ENCODE measurements at regions not wholly inside any gene's neighbourhood (a gene's known extent, or its start where the extent isn't known, plus 50 kb on each side); places are given as distances from the start of the nearest gene placed in this dataset.
A peak's percentile ranks its signal among the peaks of the same experiment; 100 is the strongest.
"Not testable (repeated sequence)": the region's sequence is repeated elsewhere in the genome, so short reads cannot be mapped to it uniquely, and the experiment has no call there.

DNA sequence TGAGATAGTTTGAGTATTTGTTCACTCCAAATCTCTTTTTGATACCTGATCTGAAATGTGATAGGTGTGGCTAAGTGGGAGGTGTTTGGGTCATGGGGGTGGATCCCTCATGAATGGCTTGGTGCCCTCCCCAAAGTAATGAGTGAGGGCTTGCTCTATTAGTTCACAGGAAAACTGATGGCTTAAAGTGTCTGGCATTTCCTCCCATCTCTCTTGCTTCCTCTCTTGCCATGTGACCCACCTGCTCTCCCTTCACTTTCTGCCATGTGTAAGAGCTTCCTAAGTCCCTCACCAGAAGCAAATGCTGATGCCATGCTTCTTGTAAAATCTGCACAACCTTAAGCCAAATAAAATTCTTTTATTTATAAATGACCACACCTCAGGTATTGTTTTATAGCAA lies 61.1 kb downstream of the MAD2L1 start:
- DNase-seq: no peak

DNA sequence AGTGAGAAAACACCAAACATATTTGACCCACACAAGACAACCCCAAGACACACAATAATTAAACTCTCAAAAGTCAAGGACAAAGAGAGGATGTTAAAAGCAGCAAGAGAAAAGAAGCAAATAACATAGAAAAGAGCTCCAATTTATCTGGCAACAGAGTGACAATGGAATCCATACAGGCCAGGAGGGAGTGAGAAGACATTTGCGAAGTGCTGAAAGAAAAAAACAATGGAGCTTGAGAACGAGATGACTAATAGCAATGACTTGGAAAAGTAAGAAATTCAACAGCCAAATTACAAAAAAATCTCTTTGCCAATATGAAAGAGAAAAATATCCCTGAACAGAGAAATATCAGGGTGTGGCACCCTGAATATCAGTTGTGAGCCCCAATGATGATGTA lies 61.6 kb downstream of the MAD2L1 start:
- DNase-seq: no peak

DNA sequence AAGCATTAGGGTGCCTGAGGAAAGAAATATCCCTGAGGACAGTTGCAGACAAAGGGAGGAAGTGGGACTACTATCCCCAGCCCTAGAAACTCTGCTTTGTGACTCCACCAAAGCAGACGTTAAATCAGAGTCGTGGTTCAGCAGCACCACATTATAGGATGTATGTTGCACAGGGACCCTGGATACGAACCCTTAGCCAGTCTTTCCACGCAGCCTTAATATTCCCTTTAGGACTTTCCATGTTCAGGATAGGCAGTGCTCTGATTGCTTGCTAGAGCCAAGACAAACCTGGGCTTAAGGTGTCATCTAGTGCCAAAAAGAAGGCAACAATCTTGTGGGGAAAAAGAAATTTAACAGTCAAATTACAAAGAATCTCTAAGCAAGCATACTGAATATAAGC lies 62.6 kb downstream of the MAD2L1 start:
- no peak for DNase-seq

DNA sequence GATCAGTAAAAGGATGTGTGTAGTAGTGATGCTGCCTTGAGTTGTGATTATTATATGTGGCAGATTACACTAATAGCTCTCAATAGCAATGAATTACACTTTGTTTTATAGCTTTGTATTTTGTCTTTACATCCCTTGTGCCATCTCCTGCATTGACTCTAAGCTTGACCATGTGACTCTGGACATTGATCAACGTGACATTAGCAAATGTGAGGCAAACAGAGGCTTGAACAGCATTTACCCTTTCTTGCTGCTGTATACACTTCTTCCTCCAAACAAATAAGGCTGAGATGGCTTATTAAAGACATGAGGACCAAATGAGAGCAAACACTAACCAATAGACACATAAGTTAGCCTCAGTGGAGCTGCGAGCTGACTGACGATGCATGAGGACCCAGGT lies 63.5 kb downstream of the MAD2L1 start:
- DNase-seq: no peak

DNA sequence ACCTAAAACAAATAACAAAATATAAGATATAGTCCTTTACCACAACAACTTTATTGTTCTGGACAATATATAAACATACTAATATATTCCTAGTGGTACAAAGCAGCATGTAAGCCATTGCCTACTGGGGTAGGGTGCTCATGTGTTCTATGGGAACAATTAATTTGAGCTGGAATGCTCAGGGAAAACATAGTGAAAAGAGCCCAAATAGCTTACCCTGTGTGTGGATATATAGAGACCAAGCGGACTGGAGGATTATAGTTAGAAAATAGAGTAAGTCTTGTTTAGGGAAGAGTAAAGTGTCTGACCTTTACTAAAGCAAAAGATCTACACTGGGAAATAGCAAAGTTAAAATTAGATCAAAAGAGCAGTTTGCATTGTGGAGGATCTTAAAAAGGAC lies 64.8 kb downstream of the MAD2L1 start:
- DNase-seq: no peak

DNA sequence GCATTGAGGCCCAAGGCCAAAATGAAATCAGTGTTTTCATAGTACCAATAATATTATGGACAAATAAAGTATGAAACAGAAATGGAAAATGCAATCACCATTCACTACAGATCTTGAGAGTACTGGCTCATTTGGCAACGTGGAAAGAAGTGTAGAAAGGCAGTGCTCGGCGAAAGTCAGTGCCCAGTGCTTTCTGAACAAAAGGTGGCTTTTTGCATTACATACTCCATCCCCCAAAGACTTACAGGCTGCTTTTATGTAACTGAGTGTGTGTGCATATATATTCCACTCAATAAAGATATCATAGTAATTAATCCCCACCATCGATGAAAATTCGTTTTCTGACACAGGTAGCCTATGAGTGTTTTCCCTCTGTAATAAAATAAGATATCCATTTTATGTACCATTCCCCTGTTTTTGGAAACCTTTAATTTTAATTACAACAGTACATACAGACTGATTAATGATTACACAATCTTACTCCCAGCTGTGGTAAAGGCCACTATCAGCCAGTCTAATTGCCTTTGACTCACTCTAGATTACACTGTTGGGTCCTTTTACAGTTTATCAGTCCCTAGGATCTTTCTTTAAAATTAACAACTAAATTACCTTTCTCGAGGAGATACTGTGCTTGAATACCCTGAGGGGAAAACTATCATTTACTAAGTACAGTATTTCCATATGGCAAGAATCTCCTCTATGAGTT lies 65.9 kb downstream of the MAD2L1 start:
- DNase-seq: no peak

DNA sequence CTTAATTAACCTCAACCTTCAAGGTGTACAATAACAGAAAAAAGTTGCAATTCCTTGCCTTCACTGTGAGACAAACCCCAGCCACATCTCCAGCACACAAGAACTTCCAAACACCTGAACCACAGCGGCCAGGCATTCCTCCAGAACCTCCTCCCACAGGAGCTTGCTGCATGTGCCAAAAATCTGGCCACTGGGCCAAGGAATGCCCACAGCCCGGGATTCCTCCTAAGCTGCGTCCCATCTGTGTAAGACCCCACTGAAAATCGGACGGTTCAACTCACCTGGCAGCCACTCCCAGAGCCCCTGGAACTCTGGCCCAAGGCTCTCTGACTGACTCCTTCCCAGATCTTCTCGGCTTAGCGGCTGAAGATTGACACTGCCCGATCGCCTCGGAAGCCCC lies 70.6 kb downstream of the MAD2L1 start:
- DNase-seq: not testable (repeated sequence)

DNA sequence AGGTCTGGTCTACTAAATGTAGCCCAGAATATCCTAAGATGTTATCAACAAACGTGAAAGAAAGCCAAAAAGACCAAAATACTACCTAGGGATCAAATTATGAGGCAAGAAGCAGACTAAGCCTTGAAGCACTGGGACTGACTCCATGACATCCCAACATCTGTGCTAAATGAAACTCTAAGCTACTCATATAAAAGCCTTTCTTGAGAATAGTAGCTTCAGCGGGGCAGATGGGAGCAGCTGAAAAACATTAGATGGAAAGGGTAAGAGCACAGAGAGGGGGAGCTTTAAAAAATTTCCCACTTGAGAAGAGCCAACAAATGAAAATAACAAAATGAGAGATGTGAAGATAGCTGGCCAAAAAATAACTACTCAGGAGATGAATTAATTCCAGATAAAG lies 81.7 kb downstream of the MAD2L1 start:
- no peak for DNase-seq

DNA sequence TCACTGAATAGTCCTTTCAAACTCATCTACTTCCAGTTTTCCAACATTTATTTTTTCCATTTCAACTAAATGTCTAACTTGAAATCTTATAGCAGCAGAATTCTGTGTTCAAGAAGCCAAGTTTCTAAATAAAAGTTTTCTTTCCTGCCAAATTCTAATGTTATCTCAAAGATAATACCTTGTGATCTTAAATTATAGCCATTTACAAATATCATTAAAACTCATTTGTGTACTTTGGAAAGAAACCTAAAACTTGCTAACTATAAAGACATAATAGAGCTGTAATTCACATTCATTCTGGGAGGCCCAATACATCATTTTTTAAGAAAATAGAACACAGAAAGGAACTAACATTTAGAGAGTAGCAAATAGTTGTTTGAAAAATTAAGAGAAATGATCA lies 83.9 kb downstream of the MAD2L1 start:
- no peak for DNase-seq

DNA sequence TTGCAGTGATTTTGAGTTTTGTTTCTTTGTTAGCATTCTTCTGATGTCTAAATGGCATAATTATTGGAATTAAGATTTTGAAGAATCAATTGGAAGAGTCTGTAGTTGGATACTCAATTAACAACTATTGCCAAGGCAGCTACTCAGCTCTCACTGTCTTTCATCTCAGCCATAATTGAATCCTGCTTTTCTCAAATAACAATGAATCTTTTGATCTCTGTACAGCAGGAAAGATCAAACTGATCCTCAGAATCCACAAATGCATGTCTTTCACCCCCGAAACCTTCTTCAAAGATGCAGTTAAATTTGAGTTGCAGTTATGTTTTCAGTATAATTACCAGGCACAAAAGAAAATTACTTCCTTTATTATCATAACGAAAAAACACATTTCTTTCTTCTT lies 86.2 kb downstream of the MAD2L1 start:
- DNase-seq: no peak

DNA sequence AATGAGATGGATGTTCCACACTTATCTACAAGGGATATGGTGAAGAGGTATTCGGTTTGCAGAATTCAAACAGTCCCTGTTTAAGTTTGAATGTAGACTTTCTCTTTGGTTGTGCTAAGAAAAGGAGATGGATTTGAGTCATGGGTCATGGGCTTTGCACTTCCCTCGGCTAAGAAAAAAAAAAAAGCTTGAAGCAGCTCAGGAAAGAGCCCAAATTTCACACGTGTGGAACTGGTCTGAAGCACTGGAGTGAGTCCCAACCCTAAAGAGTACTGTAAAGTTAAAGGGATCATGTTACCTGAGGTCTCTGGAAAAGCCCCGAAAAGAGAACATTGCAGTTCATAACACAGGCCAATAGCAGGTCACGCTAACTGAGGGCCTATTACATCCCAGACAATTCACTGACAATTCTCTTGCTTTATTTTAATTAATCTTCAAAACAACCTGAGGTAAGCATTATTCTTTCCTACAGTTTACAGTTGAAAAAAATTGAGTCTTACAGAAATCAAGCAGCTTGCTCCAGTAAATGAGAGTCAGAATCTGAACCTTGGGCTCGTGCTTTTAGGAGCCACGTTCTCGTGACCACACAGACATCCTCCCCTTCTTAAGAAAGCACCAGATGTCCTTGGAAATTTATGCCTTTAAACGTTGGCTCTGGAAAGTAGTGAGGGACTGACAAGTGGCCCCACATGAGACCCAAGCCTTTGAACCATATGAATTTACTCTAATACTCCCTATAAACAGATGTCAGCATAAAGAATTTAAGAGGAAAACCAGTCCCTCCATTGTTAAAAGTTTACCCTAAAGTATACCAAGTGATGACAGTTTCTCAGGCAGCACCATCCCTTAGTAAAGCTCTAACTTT lies 89.3 kb downstream of the MAD2L1 start:
- no peak for DNase-seq

DNA sequence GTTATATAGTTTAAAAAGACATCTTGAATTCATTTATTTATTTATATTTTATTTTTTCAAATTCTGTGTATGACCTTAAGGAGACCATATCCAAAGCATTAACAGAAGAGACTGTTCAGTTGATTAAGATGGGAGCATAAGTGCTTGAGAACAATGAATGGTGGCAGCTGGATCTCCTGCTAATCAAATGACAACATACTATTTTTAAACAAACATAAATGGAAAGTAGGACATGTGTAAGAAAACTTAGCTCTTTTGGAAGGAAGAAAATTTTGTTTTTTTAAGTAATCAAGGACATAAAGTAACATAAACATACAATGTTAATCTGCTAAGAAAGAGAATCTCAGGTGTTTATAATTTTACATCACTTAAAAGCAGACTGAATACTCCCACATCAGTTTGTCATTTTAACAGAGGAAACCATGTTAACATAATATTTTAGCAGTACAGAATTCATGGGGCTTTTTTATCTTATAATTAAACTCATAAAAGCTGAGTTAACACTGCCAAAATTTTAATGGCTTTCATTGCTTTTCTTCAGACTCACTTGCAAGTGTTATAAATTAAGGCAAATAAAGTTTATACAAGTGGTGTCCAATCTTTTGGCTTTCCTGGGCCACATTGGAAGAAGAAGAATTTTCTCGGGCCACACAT lies 95.1 kb downstream of the MAD2L1 start:
- no peak for DNase-seq

DNA sequence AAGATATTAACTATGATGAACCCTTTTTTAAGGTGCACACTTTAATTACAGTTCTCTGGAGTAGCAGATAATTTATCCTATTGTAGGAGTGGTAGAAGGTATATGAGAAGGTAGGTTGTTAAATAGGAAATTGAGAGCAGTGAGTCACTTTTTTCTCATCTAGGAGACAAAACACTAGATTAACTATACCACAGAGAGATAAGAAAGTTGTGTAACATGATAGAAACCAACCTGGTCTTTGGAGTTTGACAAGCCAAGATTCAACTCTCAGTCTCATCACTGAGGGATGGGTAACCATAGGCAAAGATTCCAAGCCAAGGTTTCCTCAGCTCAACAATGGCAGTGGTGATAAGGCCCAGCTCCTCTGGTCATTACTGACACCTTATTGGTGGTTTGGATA lies 104.0 kb downstream of the MAD2L1 start:
- DNase-seq: no peak

DNA sequence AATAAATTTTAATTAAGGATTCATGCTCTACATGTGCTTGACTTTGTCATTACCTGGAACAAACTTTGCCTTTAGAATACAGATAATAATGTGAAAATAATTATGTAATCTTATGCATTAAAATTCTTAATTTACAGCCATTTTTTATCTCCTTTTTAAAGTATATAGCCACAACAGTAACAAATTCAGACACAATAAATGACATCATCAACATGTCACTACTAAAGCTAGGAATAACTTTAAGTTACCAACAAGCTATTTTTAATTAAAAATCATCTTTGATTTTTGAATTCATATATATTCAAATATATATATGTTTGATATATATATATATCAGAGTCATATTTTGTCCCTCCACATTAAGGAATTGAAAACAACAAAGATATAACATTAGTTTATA lies 107.7 kb downstream of the MAD2L1 start:
- no peak for DNase-seq

DNA sequence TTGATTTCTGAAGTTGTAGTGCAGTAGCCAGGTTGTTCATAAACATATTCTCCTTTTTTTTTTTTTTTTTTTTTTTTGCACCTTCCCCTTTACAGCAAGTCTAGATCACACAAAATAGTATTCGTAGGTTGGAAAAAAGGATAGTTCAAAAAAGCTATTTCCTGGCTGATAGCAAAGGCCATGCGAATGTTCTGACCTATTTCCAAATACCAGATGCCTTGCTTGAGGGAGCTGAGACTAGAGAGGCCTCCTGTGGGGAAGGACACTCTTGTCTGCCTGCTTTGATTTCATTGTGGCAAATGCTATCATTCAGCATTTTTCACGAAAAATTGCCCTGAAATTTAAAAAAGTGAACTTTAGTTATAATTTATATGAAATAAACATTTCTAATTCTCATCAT lies 111.4 kb downstream of the MAD2L1 start:
- no peak for DNase-seq

DNA sequence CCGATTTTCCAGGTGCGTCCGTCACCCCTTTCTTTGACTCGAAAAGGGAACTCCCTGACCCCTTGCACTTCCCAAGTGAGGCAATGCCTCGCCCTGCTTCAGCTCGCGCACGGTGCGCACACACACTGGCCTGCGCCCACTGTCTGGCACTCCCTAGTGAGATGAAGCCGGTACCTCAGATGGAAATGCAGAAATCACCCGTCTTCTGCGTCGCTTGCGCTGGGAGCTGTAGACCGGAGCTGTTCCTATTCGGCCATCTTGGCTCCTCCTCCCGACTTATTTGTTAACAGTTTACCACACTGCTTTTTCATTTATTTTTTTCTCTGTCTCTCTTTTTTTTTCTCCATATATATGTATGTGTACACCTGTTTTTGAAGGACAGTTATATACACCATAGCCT lies 112.2 kb downstream of the MAD2L1 start:
- DNase-seq: not testable (repeated sequence)

DNA sequence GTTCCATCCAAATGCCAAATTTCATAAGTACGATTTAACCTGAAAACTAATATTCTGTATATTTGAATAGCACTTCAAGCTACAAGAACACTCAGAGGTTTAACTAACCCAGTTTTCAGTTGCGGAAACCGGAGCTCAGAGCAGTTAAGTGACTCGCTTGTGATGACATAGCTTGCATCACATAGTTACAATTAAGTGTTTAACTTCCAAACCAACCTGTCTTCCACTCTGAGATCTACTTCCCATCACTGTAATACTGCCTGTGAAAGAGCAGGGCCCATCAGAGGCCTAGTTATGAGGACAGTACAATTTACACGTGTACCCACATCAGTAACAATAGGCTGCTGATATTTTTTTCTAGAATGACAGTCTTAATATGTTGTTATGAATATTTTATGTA lies 120.3 kb downstream of the MAD2L1 start:
- no peak for DNase-seq

DNA sequence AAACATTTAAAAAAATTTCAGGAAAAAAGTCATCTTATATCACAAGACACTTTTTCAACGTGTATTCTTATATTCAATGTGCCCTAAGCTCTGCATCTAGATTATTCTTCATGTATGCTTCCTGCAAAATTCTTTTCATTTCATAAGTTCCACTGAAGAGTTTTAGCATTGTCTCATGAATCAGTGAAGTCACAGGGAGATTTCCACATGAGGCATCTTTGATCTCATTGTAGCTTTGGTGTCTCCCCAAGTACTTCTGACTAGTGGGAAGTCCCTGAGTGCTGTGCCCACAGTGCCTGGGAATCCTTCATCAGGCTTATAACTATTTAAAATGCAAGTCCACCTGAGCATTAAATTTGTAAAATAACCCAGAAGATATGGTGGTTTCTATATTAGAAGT lies 123.8 kb downstream of the MAD2L1 start:
- DNase-seq: no peak

DNA sequence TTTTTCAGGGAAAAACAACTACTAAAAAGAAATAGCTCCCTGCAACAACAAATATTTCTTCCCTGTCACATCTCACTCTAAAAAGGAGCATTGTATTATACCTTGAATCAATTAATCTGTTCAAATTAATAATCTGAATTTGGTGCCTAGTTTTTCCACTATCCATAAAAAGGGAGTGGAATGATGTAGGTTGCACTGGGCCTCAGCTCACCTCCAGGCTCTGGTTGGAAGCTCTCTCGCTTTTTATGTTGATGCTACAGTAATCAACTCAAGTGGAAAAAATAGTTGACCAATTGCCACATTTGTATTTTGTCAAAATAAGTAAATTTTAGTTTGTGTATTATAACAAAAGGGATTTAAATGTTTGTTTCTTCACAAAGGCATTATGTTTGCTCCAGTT lies 126.1 kb downstream of the MAD2L1 start:
- no peak for DNase-seq

DNA sequence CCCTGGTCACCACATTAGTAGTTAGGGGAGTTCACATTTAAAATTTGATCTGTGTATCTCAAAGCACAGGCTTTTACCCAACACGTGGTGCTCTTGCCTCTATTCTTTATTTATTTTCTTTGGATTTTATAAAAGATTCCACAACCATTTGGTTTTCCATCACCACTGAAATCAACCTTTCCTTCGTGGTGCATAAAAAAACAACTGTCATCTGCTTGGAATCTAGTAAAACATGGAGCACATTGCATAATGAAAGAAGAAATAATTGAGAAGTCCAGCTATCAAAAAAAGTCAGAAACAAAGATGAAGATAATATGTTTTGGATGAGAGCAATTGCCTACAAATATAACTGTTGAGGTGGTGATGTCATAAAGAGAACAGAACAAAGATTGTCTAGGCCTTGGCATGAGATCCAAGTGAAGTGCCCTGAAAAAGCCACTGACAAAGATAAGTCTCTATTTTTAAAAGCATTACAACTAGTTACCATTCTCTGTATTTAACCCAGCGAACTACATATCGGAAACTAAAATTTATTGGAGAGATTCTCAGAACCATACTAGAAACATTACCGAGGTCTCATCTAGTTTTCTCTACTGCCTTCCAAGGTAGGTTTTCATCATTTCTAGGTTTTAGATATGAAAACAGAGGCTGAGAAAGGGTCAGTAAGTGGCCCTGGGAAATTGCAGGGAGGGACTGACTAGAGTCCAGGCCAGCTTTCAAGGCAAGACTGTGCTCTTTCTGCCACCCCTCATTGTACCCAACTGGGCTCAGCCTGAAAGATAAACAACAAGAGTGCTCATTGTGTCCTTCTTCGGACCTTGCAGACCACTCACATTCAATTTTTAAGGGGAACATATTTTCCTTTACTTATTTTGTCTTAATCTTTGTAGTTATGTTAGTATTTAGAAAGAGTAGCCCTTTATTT lies 127.3 kb downstream of the MAD2L1 start:
- no peak for DNase-seq

DNA sequence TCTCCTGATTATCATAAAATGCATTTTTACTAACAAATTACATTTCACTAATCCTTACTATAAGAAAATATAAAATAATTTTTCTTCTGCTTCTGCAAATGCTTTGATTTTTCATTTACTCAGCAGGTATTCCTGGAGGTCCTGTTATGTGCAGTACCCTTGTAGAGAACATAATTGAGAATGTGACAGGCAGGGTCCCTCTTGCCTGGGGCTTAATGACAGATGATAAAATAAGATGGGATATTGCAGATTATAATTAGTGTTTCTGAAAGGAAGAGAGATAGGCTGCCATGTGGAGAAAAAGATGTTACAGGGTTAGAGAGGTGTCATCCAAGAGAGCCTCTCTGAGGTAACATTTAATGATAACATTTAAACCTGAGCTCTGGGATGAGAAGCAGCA lies 128.9 kb downstream of the MAD2L1 start:
- no peak for DNase-seq

DNA sequence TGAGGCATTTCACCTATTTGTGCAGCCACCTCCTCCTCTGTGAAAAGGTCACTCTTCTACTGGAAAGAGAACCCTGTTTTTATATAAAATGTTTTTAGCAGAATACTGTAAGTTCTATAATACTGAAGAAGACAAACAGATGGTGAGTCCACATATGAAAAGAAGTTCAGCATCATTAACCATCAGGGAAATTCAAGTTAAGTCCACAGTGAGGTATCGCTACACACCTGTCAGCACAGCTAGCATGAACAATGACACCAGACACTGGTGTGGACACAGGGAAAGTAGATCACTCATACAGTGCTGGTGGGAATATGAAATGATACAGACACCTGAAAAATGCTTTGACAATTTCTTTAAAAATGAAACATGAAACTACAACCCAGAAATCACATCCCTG lies 133.0 kb downstream of the MAD2L1 start:
- peak; percentile 79 for DNase-seq

DNA sequence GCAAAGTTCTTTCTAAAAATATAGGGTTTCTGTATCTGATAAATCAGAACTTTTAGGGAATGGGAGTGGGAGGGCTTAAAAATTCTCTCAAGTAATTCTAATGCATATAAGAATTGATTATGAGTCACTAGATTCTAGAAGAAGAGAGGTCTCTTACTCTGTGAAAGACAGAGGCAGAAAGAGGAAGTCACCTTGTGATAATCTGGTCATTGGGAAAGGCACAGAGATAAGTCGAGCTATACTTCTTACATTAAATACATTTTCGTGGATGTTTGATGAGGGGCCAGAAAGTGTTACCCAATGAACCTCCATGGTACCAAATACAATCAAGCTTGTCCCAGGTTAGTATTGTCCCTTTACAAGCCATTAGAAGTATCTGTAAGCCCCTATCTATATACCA lies 134.4 kb downstream of the MAD2L1 start:
- no peak for DNase-seq

All from SHP77 treated with DMSO at 0.1 percent for 48 hours (cell line).